Mucosa of descending colon (tissue), 3 donors: ENCODE measurements at regions not wholly inside any gene's neighbourhood (a gene's known extent, or its start where the extent isn't known, plus 50 kb on each side); places are given as distances from the start of the nearest gene placed in this dataset.

Experiments
- ATAC-seq: fragments of 200-7000 bp; cut with Tn5 transposase; one replicate; pipeline ENCODE4 v1.9.1; 2020; ENCODE audit warnings: mild to moderate bottlenecking, moderate library complexity
- DNase-seq, 3 donors: peaks; one replicate each; pipeline ENCODE4 v3.0.0-alpha.2; 2020
- H3K36me3 ChIP-seq: fragments of 200-600 bp; one replicate; pipeline ENCODE4 v1.8.0; 2021; ENCODE audit warnings: low read depth, mild to moderate bottlenecking
- H3K4me1 ChIP-seq: fragments of 200-600 bp; one replicate; pipeline ENCODE4 v1.8.0; 2021; ENCODE audit warnings: low read depth, mild to moderate bottlenecking
- H3K4me3 ChIP-seq: fragments of 200-600 bp; one replicate; pipeline ENCODE4 v1.8.0; 2021; ENCODE audit warnings: mild to moderate bottlenecking
- H3K9me3 ChIP-seq: fragments of 200-600 bp; one replicate; pipeline ENCODE4 v1.8.0; 2021; ENCODE audit warnings: mild to moderate bottlenecking
- intact Hi-C, 2 donors: fragments of 100-400 bp; cut with DNase I in 1 of 2; cut with micrococcal nuclease in 1 of 2; formaldehyde crosslinking; loops; one replicate each; pipeline versions ENCODE4 v1.11.0 to v1.11.1; 2022; cut with DNase I, micrococcal nuclease
- TF ChIP-seq, protein P1 (sequence below): fragments of 200-600 bp; IDR thresholded peaks from one replicate; pipeline ENCODE4 v1.8.0; 2022; ENCODE audit warnings: antibody characterized with exemption, mild to moderate bottlenecking
- donor health status: DM: no; HTN: no; CAD: no; lungs with moderate emphysema.
- donor health status: DM: no; HTN: no; CAD: no.
- donor health status: DM: no; HTN: yes; CAD: no.

DNA sequence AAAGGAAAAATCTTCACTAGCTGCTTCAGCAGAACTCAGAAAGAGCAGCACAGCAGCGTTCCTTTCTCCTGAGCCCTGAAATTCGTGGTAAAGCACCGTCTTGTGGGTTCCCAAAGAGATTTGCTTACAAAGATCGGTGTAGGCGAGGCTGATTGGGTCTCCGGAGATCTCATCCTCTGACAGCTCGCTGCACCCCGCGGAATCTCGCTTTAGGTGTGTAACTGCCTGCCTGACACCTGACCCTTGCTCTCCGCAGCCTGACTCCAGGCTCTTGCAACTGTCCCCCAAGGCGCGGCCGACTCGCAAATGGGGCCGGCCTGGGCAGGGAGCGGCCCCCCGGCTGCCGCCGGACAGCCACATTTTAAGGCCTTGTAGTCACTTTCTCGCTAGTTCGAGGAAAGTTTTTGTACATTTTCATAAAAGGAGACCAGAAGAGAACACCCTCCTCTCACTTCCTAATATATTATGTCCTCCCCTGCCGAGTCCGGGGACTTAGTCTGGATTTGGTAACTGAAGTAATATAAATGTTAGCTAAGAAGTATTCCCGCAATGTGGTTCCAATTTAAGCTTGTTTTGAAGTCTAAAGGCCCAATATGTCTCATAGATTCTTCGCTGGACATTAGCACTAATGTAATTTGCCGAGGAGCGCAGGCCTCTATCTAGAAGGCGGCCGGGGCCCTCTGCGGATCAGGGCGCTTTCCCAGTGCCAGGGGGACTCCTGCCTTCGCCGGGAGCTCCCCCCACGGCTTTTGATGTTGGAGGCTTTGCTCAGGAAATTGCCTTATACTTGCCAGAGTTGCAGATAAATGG, 177.3 kb upstream of the CDKN3 start:
- Histone ChIP-seq H3K4me1 (no peaks in the 10 kb centered on the region), H3K36me3 (no peaks in the 10 kb centered on the region), H3K4me3 (no peak overlapping the region), H3K9me3 (no peaks in the 10 kb centered on the region)
- ATAC-seq (no peak), DNase-seq (no peak)
- TF ChIP-seq, protein P1, sequence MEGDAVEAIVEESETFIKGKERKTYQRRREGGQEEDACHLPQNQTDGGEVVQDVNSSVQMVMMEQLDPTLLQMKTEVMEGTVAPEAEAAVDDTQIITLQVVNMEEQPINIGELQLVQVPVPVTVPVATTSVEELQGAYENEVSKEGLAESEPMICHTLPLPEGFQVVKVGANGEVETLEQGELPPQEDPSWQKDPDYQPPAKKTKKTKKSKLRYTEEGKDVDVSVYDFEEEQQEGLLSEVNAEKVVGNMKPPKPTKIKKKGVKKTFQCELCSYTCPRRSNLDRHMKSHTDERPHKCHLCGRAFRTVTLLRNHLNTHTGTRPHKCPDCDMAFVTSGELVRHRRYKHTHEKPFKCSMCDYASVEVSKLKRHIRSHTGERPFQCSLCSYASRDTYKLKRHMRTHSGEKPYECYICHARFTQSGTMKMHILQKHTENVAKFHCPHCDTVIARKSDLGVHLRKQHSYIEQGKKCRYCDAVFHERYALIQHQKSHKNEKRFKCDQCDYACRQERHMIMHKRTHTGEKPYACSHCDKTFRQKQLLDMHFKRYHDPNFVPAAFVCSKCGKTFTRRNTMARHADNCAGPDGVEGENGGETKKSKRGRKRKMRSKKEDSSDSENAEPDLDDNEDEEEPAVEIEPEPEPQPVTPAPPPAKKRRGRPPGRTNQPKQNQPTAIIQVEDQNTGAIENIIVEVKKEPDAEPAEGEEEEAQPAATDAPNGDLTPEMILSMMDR = no peak
- intact Hi-C loops = no loop called here

DNA sequence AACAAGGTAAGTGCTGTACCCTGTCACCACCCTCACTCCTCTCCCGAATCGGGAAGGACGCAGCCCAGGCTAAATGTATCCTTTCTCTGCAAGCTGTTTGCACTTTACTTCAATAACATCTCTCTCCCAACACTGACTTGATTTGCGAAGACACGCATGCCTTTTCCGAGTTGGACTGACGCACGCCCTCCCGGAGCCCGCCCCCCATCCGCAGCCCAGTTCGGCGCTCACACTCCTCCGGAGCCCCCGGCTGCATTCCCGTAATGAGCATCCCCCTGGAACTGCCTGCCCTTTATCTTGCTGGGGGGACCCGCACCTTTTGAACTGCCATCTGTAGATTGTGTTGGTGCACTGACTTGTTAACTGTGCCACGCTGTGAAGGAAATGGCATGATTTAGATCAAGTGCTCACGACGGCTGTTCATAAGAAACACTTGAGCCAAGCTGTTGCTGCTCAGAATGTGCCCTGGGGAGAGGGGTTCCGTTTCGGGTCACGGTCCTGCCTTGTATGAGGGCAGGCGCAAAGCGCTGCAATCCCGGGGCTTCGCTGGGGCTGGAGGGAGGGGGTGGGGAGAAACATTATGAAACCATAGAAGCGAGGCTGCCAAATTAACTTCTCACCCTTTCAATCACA, 176.6 kb upstream of the CDKN3 start:
- Histone ChIP-seq H3K36me3 (no peaks in the 10 kb centered on the region), H3K9me3 (no peaks in the 10 kb centered on the region), H3K4me3 (no peak overlapping the region), H3K4me1 (no peaks in the 10 kb centered on the region)
- intact Hi-C loops = no loop called here
- no peak for DNase-seq
- no peak for ATAC-seq
- TF ChIP-seq, protein P1 = no peak

DNA sequence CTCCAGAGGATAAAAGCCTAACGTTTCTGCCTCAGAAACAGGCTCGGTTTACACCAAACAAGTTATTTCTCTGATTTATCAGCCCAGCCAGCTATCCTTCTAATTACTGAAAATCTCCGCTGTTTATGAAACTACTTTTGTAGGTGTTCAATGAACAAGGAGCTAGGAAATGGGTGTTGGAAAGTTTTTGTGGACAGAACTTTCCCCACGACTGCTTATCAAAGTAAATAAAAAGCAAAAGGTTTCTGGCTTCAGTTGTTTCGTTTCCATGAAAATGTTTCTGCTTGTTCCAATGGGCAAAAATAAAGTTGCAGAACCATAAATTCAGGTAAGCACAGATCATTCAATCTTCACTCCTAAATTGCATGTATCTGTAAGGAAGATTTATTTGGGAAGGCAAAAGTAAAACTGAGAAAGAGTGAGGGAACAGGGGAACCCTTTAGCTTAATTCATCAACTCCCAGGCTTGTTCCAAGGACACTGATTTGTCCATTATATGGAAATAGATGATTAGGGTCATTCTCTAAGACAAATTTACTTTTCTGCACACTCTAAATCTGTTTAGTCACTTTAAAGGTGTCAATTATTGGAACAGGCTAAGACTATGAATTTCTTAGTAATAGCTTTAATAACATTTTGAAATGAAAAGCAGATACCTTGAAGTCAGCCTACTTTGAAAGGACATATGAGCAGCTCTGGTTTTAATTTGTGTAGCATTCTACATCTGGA, 175.9 kb upstream of the CDKN3 start:
- Histone ChIP-seq H3K4me3 (no peak overlapping the region), H3K36me3 (no peaks in the 10 kb centered on the region), H3K9me3 (no peaks in the 10 kb centered on the region), H3K4me1 (no peaks in the 10 kb centered on the region)
- intact Hi-C loops = no loop called here
- DNase-seq = no peak
- ATAC-seq = no peak
- TF ChIP-seq, protein P1 = no peak

DNA sequence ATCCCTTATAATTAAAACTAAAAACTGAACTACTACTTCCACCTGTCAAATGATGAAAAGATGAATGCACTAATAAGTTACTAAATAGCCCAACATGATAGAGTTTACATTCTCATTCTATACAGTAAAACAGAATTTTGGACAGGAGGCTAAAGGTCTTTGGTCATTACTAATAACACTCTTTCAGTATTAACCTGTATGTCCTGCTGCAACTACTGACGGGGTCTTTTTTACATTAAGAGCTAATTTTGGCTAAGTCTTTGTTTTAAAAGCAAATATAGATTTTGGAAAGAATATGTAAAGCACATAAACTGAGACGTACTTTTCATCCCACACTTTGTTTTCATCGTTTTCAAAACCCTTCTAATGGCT, 175.4 kb upstream of the CDKN3 start:
- no peak for ATAC-seq
- Histone ChIP-seq H3K9me3 (no peaks in the 10 kb centered on the region), H3K4me1 (no peaks in the 10 kb centered on the region), H3K4me3 (no peak overlapping the region), H3K36me3 (no peaks in the 10 kb centered on the region)
- no peak for DNase-seq
- TF ChIP-seq, protein P1 = no peak
- intact Hi-C loops = no loop called here

DNA sequence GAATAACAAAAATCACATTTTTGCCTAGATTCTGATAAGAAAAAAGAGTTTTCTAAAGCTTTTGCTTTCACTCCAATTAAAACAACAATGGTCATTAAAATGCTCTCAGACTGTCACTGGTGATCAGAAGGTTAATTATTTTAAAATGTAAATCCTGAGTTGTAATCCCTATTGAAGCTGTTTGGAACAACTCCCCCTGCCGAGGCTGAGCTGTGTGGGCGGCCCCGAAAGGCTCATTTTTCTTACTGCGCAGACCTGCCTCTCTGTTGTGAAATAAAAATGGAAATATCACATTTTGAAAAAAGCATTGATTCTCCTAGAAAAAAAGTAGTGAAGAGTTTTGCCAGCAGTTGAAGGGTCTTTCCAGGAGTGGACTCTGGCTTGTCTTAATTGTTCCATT, 174.8 kb upstream of the CDKN3 start:
- H3K4me1 ChIP-seq = no peaks in the 10 kb centered on the region
- no peak for DNase-seq

More for the DNA sequence above, 174.8 kb upstream of the CDKN3 start:
- no peak for ATAC-seq
- Histone ChIP-seq H3K9me3 (no peaks in the 10 kb centered on the region), H3K4me3 (no peak overlapping the region), H3K36me3 (no peaks in the 10 kb centered on the region)
- TF ChIP-seq, protein P1 = no peak
- intact Hi-C loops = no loop called here
